ENCODE measurements at regions not wholly inside any gene's neighbourhood (a gene's known extent, or its start where the extent isn't known, plus 50 kb on each side); places are given as distances from the start of the nearest gene placed in this dataset.

- Histone ChIP-seq H3K9ac (ENCODE audit: low read length in 3 of 3) (no peak overlapping the region), H3K4me3 (ENCODE audit: low read length in 3 of 3) (no peak overlapping the region), H3K9me3 (ENCODE audit: control insufficient read depth in 2 of 3, insufficient read depth in 1 of 3, low read length in 3 of 3) (no peaks in the 10 kb centered on the region), H3K27me3 (ENCODE audit: control insufficient read depth, insufficient read depth, low read length) (no peaks in the 10 kb centered on the region), H3K27ac (ENCODE audit: low read depth in 2 of 2, low read length in 2 of 2) (no peak overlapping the region), H3K36me3 (ENCODE audit: control insufficient read depth in 2 of 3, insufficient read depth in 3 of 3, low read length in 3 of 3) (no peaks in the 10 kb centered on the region), H3K4me1 (ENCODE audit: control insufficient read depth in 2 of 3, insufficient read depth in 2 of 3, low read depth in 1 of 3, low read length in 3 of 3) (no peaks in the 10 kb centered on the region)
- FAIRE-seq = no peak
- no peak for DNase-seq
- no peak for TF ChIP-seq CTCF (IDR thresholded peaks at IDR 0.05; ENCODE audit: borderline replicate concordance, extremely low read depth, insufficient read depth)
- intact Hi-C loops (cut with DNase I) = no loop called here
Observed at GRCh38 chr10:21069278-21069677, 172.2 kb upstream of the NEBL start.

- Histone ChIP-seq H3K27me3 (ENCODE audit: control insufficient read depth, insufficient read depth, low read length) (no peaks in the 10 kb centered on the region), H3K4me3 (ENCODE audit: low read length in 3 of 3) (no peak overlapping the region), H3K4me1 (ENCODE audit: control insufficient read depth in 2 of 3, insufficient read depth in 2 of 3, low read depth in 1 of 3, low read length in 3 of 3) (no peaks in the 10 kb centered on the region), H3K36me3 (ENCODE audit: control insufficient read depth in 2 of 3, insufficient read depth in 3 of 3, low read length in 3 of 3) (no peaks in the 10 kb centered on the region), H3K9me3 (ENCODE audit: control insufficient read depth in 2 of 3, insufficient read depth in 1 of 3, low read length in 3 of 3) (no peaks in the 10 kb centered on the region), H3K9ac (ENCODE audit: low read length in 3 of 3) (no peak overlapping the region), H3K27ac (ENCODE audit: low read depth in 2 of 2, low read length in 2 of 2) (no peak overlapping the region)
- TF ChIP-seq CTCF (IDR thresholded peaks at IDR 0.05; ENCODE audit: borderline replicate concordance, extremely low read depth, insufficient read depth) = no peak
- DNase-seq (no peak), FAIRE-seq (no peak)
- intact Hi-C loops (cut with DNase I) = no loop called here
Observed at GRCh38 chr10:21068026-21068656, 171.0 kb upstream of the NEBL start.

- Histone ChIP-seq H3K4me3 (ENCODE audit: low read length in 3 of 3) (no peak overlapping the region), H3K4me1 (ENCODE audit: control insufficient read depth in 2 of 3, insufficient read depth in 2 of 3, low read depth in 1 of 3, low read length in 3 of 3) (no peaks in the 10 kb centered on the region), H3K36me3 (ENCODE audit: control insufficient read depth in 2 of 3, insufficient read depth in 3 of 3, low read length in 3 of 3) (no peaks in the 10 kb centered on the region), H3K9me3 (ENCODE audit: control insufficient read depth in 2 of 3, insufficient read depth in 1 of 3, low read length in 3 of 3) (no peaks in the 10 kb centered on the region), H3K27ac (ENCODE audit: low read depth in 2 of 2, low read length in 2 of 2) (no peak overlapping the region), H3K27me3 (ENCODE audit: control insufficient read depth, insufficient read depth, low read length) (no peaks in the 10 kb centered on the region), H3K9ac (ENCODE audit: low read length in 3 of 3) (no peak overlapping the region)
- no peak for TF ChIP-seq CTCF (IDR thresholded peaks at IDR 0.05; ENCODE audit: borderline replicate concordance, extremely low read depth, insufficient read depth)
- DNase-seq (no peak), FAIRE-seq (no peak)
- intact Hi-C loops (cut with DNase I) = no loop called here
Observed at GRCh38 chr10:21065621-21066248, 168.6 kb upstream of the NEBL start.
